GM23248 (cell line): ENCODE measurements at regions not wholly inside any gene's neighbourhood (a gene's known extent, or its start where the extent isn't known, plus 50 kb on each side); places are given as distances from the start of the nearest gene placed in this dataset.
A peak's percentile ranks its signal among the peaks of the same experiment; 100 is the strongest.

Experiments
- DNase-seq: peaks from one replicate; pipeline ENCODE4 v3.0.0-alpha.2; 2015
- H2AFZ ChIP-seq: fragments of 200-600 bp; sonication (generic); 2 replicates; pipeline ENCODE4 v1.6.1; 2016; ENCODE audit warnings: antibody characterized with exemption
- H3F3A ChIP-seq: fragments of 200-600 bp; sonication (generic); 2 replicates; pipeline ENCODE4 v1.6.1; 2016; ENCODE audit warnings: mild to moderate bottlenecking, antibody characterized with exemption, mixed run types; ENCODE audit not compliant: insufficient read depth
- H3K27ac ChIP-seq: fragments of 200-600 bp; sonication (generic); 2 replicates; pipeline ENCODE4 v1.5.1; 2016; ENCODE audit warnings: mild to moderate bottlenecking
- H3K27me3 ChIP-seq: fragments of 200-600 bp; sonication (generic); replicated peaks from 2 replicates; pipeline ENCODE4 v1.6.1; 2016; ENCODE audit warnings: mild to moderate bottlenecking; ENCODE audit not compliant: insufficient read depth
- H3K36me3 ChIP-seq: fragments of 200-600 bp; sonication (generic); 2 replicates; pipeline ENCODE4 v1.6.1; 2016; ENCODE audit warnings: low read depth, mild to moderate bottlenecking
- H3K4me1 ChIP-seq: fragments of 200-600 bp; sonication (generic); 2 replicates; pipeline ENCODE4 v1.6.1; 2016; ENCODE audit warnings: mild to moderate bottlenecking; ENCODE audit not compliant: insufficient read depth
- H3K4me2 ChIP-seq: fragments of 200-600 bp; sonication (generic); one replicate; pipeline ENCODE4 v1.6.1; 2016; ENCODE audit warnings: mild to moderate bottlenecking; ENCODE audit not compliant: unreplicated experiment
- H3K4me3 ChIP-seq: fragments of 200-600 bp; sonication (generic); 2 replicates; pipeline ENCODE4 v1.5.1; 2016; ENCODE audit warnings: mild to moderate bottlenecking
- H3K79me2 ChIP-seq: fragments of 200-600 bp; sonication (generic); 2 replicates; pipeline ENCODE4 v1.6.1; 2016; ENCODE audit warnings: mild to moderate bottlenecking; ENCODE audit not compliant: insufficient read depth
- H3K9ac ChIP-seq: fragments of 200-600 bp; sonication (generic); 2 replicates; pipeline ENCODE4 v1.6.1; 2016; ENCODE audit warnings: mild to moderate bottlenecking
- H3K9me2 ChIP-seq: fragments of 200-600 bp; sonication (generic); 2 replicates; pipeline ENCODE4 v1.6.1; 2016; ENCODE audit warnings: mixed run types, mild to moderate bottlenecking, moderate library complexity; ENCODE audit not compliant: insufficient read depth
- H3K9me3 ChIP-seq: fragments of 200-600 bp; sonication (generic); one replicate; pipeline ENCODE4 v1.6.1; 2017; ENCODE audit warnings: low read depth
- H4K20me1 ChIP-seq: fragments of 200-600 bp; sonication (generic); 2 replicates; pipeline ENCODE4 v1.6.0; 2016; ENCODE audit not compliant: insufficient read depth
- EZH2 ChIP-seq: fragments of 200-600 bp; sonication (generic); IDR thresholded peaks from 2 replicates; pipeline ENCODE4 v1.6.1; 2018; ENCODE audit warnings: antibody characterized with exemption, mild to moderate bottlenecking; ENCODE audit not compliant: insufficient read depth, poor library complexity, severe bottlenecking
- EZH2phosphoT487 ChIP-seq: fragments of 200-600 bp; sonication (generic); IDR thresholded peaks from 2 replicates; pipeline ENCODE4 v1.6.1; 2018; ENCODE audit warnings: antibody characterized with exemption, moderate library complexity, mild to moderate bottlenecking, low read depth; ENCODE audit not compliant: insufficient read depth
- WGBS, 2 experiments: methylation state at CpG; one replicate each; pipeline ENCODE4 v1.1.6; 2015 to 2017; ENCODE audit warnings: low lambda C conversion rate in 2 of 2, low coverage in 1 of 2; ENCODE audit errors: missing lambda C conversion rate in 2 of 2; 5-methylcytosine and 5-hydroxymethylcytosine counted together
- in situ Hi-C: fragments of 300-500 bp; cut with MboI; formaldehyde crosslinking; loops from 2 replicates; pipeline ENCODE4 v1.15.0; 2020

DNA sequence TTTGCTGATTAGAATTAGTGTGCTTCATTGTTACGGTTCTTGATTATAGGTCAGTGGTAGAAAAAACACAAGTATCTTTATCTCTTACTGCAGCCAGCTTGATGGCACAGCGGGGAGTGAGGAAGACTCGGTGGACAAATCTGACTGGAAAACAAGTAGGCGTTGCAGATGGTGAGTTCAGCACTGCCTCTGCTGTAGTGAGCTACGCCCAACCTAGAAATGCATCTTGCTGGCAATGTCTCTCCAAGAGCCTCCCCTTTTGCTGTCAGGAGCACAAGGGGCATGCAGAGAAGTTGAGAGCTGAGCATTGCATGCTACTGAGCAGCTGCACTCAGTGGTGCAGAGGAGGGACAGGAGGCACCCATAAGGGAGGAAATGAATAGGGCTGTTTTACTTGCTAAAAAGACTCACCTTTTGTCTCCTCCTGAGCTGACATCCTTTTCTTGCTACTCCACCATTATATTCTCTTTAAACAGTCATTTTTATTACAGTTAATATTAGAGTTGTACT, 977.3 kb upstream of the ACVR2A start:
- no peak for DNase-seq
- H3K4me3 ChIP-seq, result no peak overlapping the region
- no peak overlapping the region for H3K4me2 ChIP-seq
- H3K36me3 ChIP-seq, result no peaks in the 10 kb centered on the region
- no peaks in the 10 kb centered on the region for H3K27me3 ChIP-seq
- no peaks in the 10 kb centered on the region for H3K4me1 ChIP-seq
- H3K9me3 ChIP-seq, result no peaks in the 10 kb centered on the region
- TF ChIP-seq EZH2 (no peak), EZH2phosphoT487 (no peak)
- in situ Hi-C loops, result no loop called here
- WGBS, 2 experiments, result 76 to 84% methylated on average over 5 of the region's 5 CpGs
- H4K20me1 ChIP-seq, result no peaks in the 10 kb centered on the region
- H3K9me2 ChIP-seq, result no peaks in the 10 kb centered on the region
- no peaks in the 10 kb centered on the region for H3K79me2 ChIP-seq
- no peaks in the 10 kb centered on the region for H3F3A ChIP-seq
- no peak overlapping the region for H2AFZ ChIP-seq
- no peak overlapping the region for H3K9ac ChIP-seq
- H3K27ac ChIP-seq, result no peak overlapping the region

DNA sequence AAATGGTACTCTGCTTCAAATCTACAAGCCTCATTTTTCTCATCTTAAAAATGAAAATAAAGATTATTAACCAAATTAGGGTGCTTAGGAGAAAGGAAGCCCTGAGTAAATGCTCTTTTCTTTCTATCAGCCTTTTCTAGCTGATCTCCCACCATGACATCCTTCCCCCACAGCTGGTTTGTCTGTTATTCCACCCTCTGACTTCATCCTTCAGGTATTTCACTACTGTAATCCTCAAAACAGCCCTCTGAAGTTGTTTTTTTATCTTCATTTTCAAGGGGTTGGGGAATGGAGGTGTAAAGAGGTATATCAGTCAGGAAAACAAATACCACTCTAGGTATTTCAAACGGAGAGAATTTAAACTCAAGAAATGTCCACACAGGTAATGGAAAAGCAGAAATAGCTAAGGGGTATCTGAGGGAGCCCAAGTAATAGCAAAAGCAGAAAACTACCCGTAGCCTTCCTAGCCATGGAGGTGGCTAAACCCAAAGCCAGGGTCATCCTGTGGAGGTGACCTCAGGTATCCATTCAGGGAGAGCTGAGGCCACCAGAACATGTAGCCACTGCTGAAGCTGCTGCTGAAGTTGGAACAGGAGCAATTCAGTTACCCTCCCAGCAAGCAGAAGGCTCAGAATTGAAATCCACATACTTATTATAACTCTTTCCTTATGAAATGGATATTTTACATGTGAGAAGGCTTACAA, 990.9 kb upstream of the ACVR2A start:
- WGBS, 2 experiments, result 80 to 82% methylated on average over 2 of the region's 2 CpGs
- in situ Hi-C loops, result no loop called here
- DNase-seq, result peak; percentile 33

DNA sequence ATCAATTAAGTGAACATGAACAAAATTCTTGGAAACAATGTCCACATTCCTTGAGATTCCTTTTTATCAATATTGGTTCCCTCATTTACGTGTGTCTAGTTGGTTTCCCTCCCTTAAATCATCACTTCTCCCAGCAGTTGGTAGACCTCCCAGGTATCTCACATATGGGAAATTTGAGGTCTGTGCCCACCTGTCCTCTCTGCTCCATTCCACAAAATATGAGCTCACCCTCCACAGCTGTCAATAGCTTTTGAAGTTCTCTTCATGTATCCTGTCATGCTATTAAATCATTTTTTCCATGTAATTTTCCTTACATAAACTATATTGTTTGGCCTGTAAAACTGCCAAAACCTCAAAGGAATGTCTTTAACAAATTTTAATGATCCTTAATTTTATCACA, 992.2 kb upstream of the ACVR2A start:
- Histone ChIP-seq H3K9me2 (no peaks in the 10 kb centered on the region), H3F3A (no peaks in the 10 kb centered on the region), H3K79me2 (no peaks in the 10 kb centered on the region), H3K4me2 (no peak overlapping the region), H3K4me1 (peaks cover 17% of the 10 kb centered on the region), H2AFZ (no peak overlapping the region), H3K4me3 (no peak overlapping the region), H3K27me3 (no peaks in the 10 kb centered on the region), H3K36me3 (no peaks in the 10 kb centered on the region), H3K9ac (no peak overlapping the region), H4K20me1 (no peaks in the 10 kb centered on the region), H3K9me3 (no peaks in the 10 kb centered on the region), H3K27ac (no peak overlapping the region)
- no peak for DNase-seq
- in situ Hi-C loops, result no loop called here
- TF ChIP-seq EZH2 (no peak), EZH2phosphoT487 (no peak)
- 43 to 50% methylated on average over 1 of the region's 1 CpG for WGBS, 2 experiments

More for the DNA sequence above, 990.9 kb upstream of the ACVR2A start:
- H3K9me3 ChIP-seq, result no peaks in the 10 kb centered on the region
- no peaks in the 10 kb centered on the region for H3K36me3 ChIP-seq
- no peaks in the 10 kb centered on the region for H3K27me3 ChIP-seq
- no peaks in the 10 kb centered on the region for H3F3A ChIP-seq
- no peak overlapping the region for H3K9ac ChIP-seq
- peak overlapping the region; percentile 23 for H3K4me2 ChIP-seq
- H3K4me1 ChIP-seq, result peaks cover 17% of the 10 kb centered on the region
- TF ChIP-seq EZH2phosphoT487 (no peak), EZH2 (no peak)
- H3K27ac ChIP-seq, result no peak overlapping the region
- H3K9me2 ChIP-seq, result no peaks in the 10 kb centered on the region
- H4K20me1 ChIP-seq, result no peaks in the 10 kb centered on the region
- no peak overlapping the region for H3K4me3 ChIP-seq
- H3K79me2 ChIP-seq, result no peaks in the 10 kb centered on the region
- no peak overlapping the region for H2AFZ ChIP-seq

DNA sequence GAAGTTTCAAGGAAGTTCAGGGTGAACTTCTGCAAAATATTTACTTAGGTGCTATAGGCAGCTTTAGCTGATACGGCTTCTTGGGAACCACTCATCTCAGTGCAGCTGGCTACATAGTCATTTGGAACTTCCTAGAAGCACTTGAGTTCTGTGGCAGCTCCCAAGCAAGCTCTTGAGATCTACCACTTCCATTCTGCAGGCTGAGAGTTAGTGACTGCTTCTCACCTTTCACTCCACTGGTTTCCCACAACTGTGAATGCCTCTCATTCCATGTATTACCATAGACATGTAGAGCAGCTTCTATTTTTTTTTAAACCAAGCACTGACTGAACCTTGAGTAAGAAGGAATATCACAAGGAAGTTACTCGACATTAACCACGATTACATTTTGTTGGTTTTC, 994.1 kb upstream of the ACVR2A start:
- Histone ChIP-seq H3F3A (no peaks in the 10 kb centered on the region), H3K4me3 (no peak overlapping the region), H3K79me2 (no peaks in the 10 kb centered on the region), H3K9ac (no peak overlapping the region), H3K4me1 (peaks cover 17% of the 10 kb centered on the region), H3K36me3 (no peaks in the 10 kb centered on the region), H4K20me1 (no peaks in the 10 kb centered on the region), H3K27ac (no peak overlapping the region), H3K9me2 (no peaks in the 10 kb centered on the region), H3K27me3 (no peaks in the 10 kb centered on the region), H2AFZ (no peak overlapping the region), H3K9me3 (no peaks in the 10 kb centered on the region), H3K4me2 (no peak overlapping the region)
- TF ChIP-seq EZH2phosphoT487 (no peak), EZH2 (no peak)
- in situ Hi-C loops, result no loop called here
- no peak for DNase-seq
- 90 to 92% methylated on average over 3 of the region's 3 CpGs for whole genome bisulfite sequencing, 2 experiments

DNA sequence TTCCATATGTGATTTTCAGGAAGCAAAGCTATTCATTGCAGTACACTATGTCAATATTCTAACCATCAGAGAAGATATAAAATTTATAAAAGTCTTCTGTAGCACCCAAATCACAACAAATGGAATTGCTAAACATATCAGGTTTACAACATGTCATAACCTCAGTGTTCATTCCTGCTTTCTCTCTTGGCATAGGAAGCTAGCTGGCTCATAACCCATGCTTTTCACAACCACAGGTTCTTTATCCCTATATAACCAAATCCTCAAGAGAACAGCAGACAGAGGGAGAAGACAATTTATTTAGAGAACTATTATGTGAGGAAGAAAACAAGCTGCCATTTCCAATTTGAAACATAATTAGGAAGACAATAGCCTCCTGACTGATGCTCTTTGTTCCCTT, 997.0 kb upstream of the ACVR2A start:
- Histone ChIP-seq H3K79me2 (no peaks in the 10 kb centered on the region), H3K4me2 (no peak overlapping the region), H2AFZ (no peak overlapping the region), H3K9me3 (no peaks in the 10 kb centered on the region), H4K20me1 (no peaks in the 10 kb centered on the region), H3K9ac (no peak overlapping the region), H3K36me3 (no peaks in the 10 kb centered on the region), H3K27me3 (no peaks in the 10 kb centered on the region), H3K27ac (no peak overlapping the region), H3K4me1 (0 out of 2 replicates have a peak, but pooled peaks cover under 1% of the 10 kb centered on the region), H3K4me3 (no peak overlapping the region), H3F3A (no peaks in the 10 kb centered on the region), H3K9me2 (no peaks in the 10 kb centered on the region)
- no peak for DNase-seq
- in situ Hi-C loops, result no loop called here
- no peak for TF ChIP-seq EZH2
- TF ChIP-seq EZH2phosphoT487, result no peak
